Psoas muscle (tissue), 7 donors: ENCODE measurements at regions not wholly inside any gene's neighbourhood (a gene's known extent, or its start where the extent isn't known, plus 50 kb on each side); places are given as distances from the start of the nearest gene placed in this dataset.

Experiments
- ATAC-seq, 4 donors: fragments of 200-7000 bp; cut with Tn5 transposase; one replicate each; pipeline ENCODE4 v1.9.1; 2020; ENCODE audit warnings: moderate library complexity in 3 of 4, mild to moderate bottlenecking in 2 of 4
- DNase-seq, 2 donors: peaks; one replicate each; pipeline ENCODE4 v3.0.0-alpha.2; 2020
- H3K27ac ChIP-seq: fragments of 200-600 bp; one replicate; pipeline ENCODE4 v1.8.0; 2022
- H3K27me3 ChIP-seq, 3 donors: fragments of 200-600 bp in 1 of 3; one replicate each; pipeline versions ENCODE4 v1.6.1 to v1.8.0; 2013 to 2022; ENCODE audit warnings: low read length in 2 of 3, mild to moderate bottlenecking in 2 of 3, moderate library complexity in 1 of 3; ENCODE audit not compliant: insufficient read depth in 3 of 3
- H3K36me3 ChIP-seq, 2 donors: fragments of 200-600 bp in 1 of 2; one replicate each; pipeline versions ENCODE4 v1.6.1 to v1.8.0; 2013 to 2022; ENCODE audit warnings: low read depth in 1 of 2, mild to moderate bottlenecking in 1 of 2, moderate library complexity in 1 of 2; ENCODE audit not compliant: insufficient read depth in 1 of 2
- H3K4me1 ChIP-seq: fragments of 200-600 bp; one replicate; pipeline ENCODE4 v1.8.0; 2022
- H3K4me3 ChIP-seq: fragments of 200-600 bp; one replicate; pipeline ENCODE4 v1.8.0; 2022; ENCODE audit warnings: mild to moderate bottlenecking
- H3K9me3 ChIP-seq: fragments of 200-600 bp; one replicate; pipeline ENCODE4 v1.8.0; 2022
- CTCF ChIP-seq: fragments of 200-600 bp; IDR thresholded peaks from one replicate; pipeline ENCODE4 v1.8.0; 2022; ENCODE audit warnings: antibody characterized with exemption
- WGBS, 3 donors: extraction: QIAGEN DNeasy Blood & Tissue Kit; methylation state at CpG; one replicate each; pipeline versions ENCODE4 v1.1.6 to v1.1.7; 2013; 5-methylcytosine and 5-hydroxymethylcytosine counted together
- intact Hi-C, 2 donors: fragments of 100-400 bp; cut with DNase I; formaldehyde crosslinking; loops; one replicate each; pipeline versions ENCODE4 v1.11.0 to v1.14.2; 2022
- donor health status: healthy with polysubstance abuse.
- donor health status: DM: no; HTN: no; CAD: no; lungs with moderate emphysema.
- donor health status: Bipolar disorder and iron deficiency.
- donor health status: healthy.
- donor health status: DM: yes; HTN: yes; CAD: no.
- donor health status: DM: no; HTN: no; CAD: no.
- donor health status: DM: yes; HTN: yes; CAD: no.

GRCh38 chr5:89695371-89695770 is 714.2 kb downstream of the CETN3 start:
- TF ChIP-seq CTCF, result no peak
- intact Hi-C loops, result no loop called here
- ATAC-seq (no peak), DNase-seq (no peak)
- no peak overlapping the region for H3K27ac ChIP-seq
- no peaks in the 10 kb centered on the region for H3K9me3 ChIP-seq
- WGBS, 3 donors, result 95 to 96% (median 96%) methylated on average over 1 of the region's 1 CpG
- H3K36me3 ChIP-seq, result no peaks in the 10 kb centered on the region
- no peaks in the 10 kb centered on the region for H3K27me3 ChIP-seq
- no peak overlapping the region for H3K4me3 ChIP-seq
- H3K4me1 ChIP-seq, result no peaks in the 10 kb centered on the region

- no peak overlapping the region for H3K27ac ChIP-seq
Measured at GRCh38 chr5:89694026-89694550, 715.5 kb downstream of the CETN3 start.

GRCh38 chr5:89690331-89690730 is 719.2 kb downstream of the CETN3 start:
- Histone ChIP-seq H3K36me3 (no peaks in the 10 kb centered on the region), H3K27ac (no peak overlapping the region), H3K4me3 (no peak overlapping the region), H3K9me3 (no peaks in the 10 kb centered on the region), H3K27me3 (no peaks in the 10 kb centered on the region), H3K4me1 (no peaks in the 10 kb centered on the region)
- intact Hi-C loops, result no loop called here
- 90 to 97% (median 92%) methylated on average over 1 of the region's 1 CpG for WGBS, 3 donors
- no peak for TF ChIP-seq CTCF
- no peak for DNase-seq
- ATAC-seq, result no peak

More at GRCh38 chr5:89694026-89694550, 715.5 kb downstream of the CETN3 start:
- no peaks in the 10 kb centered on the region for H3K4me1 ChIP-seq
- DNase-seq, result no peak
- no peak for TF ChIP-seq CTCF
- no peak for ATAC-seq
- no peaks in the 10 kb centered on the region for H3K36me3 ChIP-seq
- H3K9me3 ChIP-seq, result no peaks in the 10 kb centered on the region
- WGBS, 3 donors, result 58 to 68% (median 67%) methylated on average over 3 of the region's 3 CpGs
- H3K4me3 ChIP-seq, result no peak overlapping the region
- intact Hi-C loops, result no loop called here
- H3K27me3 ChIP-seq, result no peaks in the 10 kb centered on the region

- WGBS, 3 donors, result 19 to 29% (median 25%) methylated on average over 4 of the region's 4 CpGs
- no peaks in the 10 kb centered on the region for H3K27me3 ChIP-seq
- no peaks in the 10 kb centered on the region for H3K4me1 ChIP-seq
- H3K36me3 ChIP-seq, result no peaks in the 10 kb centered on the region
- intact Hi-C loops, result no loop called here
- no peak for DNase-seq
- H3K4me3 ChIP-seq, result no peak overlapping the region
- no peak for ATAC-seq
- no peak for TF ChIP-seq CTCF
- H3K27ac ChIP-seq, result no peak overlapping the region
- no peaks in the 10 kb centered on the region for H3K9me3 ChIP-seq
Measured at GRCh38 chr5:89686081-89686765, 723.3 kb downstream of the CETN3 start.

GRCh38 chr5:89676634-89677033 is 732.9 kb downstream of the CETN3 start:
- Histone ChIP-seq H3K4me3 (no peak overlapping the region), H3K27ac (no peak overlapping the region), H3K4me1 (no peaks in the 10 kb centered on the region), H3K27me3 (no peaks in the 10 kb centered on the region), H3K9me3 (no peaks in the 10 kb centered on the region), H3K36me3 (no peaks in the 10 kb centered on the region)
- WGBS, 3 donors, result 84 to 91% (median 88%) methylated on average over 2 of the region's 2 CpGs
- DNase-seq, result no peak
- intact Hi-C loops, result no loop called here
- no peak for TF ChIP-seq CTCF
- no peak for ATAC-seq
